Panc1 (cell line): ENCODE measurements at regions not wholly inside any gene's neighbourhood (a gene's known extent, or its start where the extent isn't known, plus 50 kb on each side); places are given as distances from the start of the nearest gene placed in this dataset.

Source experiments
- SIN3A ChIP-seq: IDR thresholded peaks from 2 replicates; pipeline ENCODE4 v1.6.1; 2012; ENCODE audit warnings: low read depth, mild to moderate bottlenecking, low read length, moderate library complexity, borderline replicate concordance; ENCODE audit not compliant: insufficient read depth
- TF ChIP-seq, protein P1 (sequence below): fragments of 450-650 bp; IDR thresholded peaks from 2 replicates; pipeline ENCODE4 v1.5.1; 2017; ENCODE audit warnings: mild to moderate bottlenecking
- TF ChIP-seq, protein P2 (sequence below), 2 experiments: IDR thresholded peaks; 2 replicates each; pipeline ENCODE4 v1.6.1; 2011 to 2012; ENCODE audit warnings: low read depth in 2 of 2, control low read depth in 1 of 2, low read length in 1 of 2, mild to moderate bottlenecking in 1 of 2, moderate library complexity in 1 of 2; ENCODE audit not compliant: insufficient read depth in 1 of 2

DNA sequence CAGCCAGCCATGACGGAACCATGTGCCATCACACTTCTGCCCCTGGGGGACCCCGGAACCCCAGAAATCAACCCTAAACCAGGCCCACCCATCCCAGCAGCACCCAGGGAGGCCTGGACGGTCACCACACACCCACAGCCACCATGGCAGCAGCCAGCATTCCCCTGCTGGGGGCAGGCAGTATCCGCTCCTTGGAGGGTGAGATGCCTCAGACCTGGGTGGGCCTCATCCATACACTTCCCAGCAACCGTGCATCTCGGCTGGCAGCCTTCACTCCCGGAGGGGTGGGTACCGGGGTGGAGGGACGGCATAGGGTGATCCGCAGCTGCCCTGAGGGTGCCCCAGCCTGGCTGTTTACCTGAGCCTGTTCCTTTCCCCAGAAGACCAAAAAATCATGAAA lies 69.1 kb upstream of the FAM20C start:
- TF ChIP-seq, protein P1, sequence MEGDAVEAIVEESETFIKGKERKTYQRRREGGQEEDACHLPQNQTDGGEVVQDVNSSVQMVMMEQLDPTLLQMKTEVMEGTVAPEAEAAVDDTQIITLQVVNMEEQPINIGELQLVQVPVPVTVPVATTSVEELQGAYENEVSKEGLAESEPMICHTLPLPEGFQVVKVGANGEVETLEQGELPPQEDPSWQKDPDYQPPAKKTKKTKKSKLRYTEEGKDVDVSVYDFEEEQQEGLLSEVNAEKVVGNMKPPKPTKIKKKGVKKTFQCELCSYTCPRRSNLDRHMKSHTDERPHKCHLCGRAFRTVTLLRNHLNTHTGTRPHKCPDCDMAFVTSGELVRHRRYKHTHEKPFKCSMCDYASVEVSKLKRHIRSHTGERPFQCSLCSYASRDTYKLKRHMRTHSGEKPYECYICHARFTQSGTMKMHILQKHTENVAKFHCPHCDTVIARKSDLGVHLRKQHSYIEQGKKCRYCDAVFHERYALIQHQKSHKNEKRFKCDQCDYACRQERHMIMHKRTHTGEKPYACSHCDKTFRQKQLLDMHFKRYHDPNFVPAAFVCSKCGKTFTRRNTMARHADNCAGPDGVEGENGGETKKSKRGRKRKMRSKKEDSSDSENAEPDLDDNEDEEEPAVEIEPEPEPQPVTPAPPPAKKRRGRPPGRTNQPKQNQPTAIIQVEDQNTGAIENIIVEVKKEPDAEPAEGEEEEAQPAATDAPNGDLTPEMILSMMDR = no peak
- TF ChIP-seq, protein P2, sequence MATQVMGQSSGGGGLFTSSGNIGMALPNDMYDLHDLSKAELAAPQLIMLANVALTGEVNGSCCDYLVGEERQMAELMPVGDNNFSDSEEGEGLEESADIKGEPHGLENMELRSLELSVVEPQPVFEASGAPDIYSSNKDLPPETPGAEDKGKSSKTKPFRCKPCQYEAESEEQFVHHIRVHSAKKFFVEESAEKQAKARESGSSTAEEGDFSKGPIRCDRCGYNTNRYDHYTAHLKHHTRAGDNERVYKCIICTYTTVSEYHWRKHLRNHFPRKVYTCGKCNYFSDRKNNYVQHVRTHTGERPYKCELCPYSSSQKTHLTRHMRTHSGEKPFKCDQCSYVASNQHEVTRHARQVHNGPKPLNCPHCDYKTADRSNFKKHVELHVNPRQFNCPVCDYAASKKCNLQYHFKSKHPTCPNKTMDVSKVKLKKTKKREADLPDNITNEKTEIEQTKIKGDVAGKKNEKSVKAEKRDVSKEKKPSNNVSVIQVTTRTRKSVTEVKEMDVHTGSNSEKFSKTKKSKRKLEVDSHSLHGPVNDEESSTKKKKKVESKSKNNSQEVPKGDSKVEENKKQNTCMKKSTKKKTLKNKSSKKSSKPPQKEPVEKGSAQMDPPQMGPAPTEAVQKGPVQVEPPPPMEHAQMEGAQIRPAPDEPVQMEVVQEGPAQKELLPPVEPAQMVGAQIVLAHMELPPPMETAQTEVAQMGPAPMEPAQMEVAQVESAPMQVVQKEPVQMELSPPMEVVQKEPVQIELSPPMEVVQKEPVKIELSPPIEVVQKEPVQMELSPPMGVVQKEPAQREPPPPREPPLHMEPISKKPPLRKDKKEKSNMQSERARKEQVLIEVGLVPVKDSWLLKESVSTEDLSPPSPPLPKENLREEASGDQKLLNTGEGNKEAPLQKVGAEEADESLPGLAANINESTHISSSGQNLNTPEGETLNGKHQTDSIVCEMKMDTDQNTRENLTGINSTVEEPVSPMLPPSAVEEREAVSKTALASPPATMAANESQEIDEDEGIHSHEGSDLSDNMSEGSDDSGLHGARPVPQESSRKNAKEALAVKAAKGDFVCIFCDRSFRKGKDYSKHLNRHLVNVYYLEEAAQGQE (IDR thresholded peaks at IDR 0.05; ENCODE audit: insufficient read depth in 1 of 2, low read depth in 2 of 2, low read length in 1 of 2) = no peak
- no peak for TF ChIP-seq SIN3A
